ENCODE measurements at regions not wholly inside any gene's neighbourhood (a gene's known extent, or its start where the extent isn't known, plus 50 kb on each side); places are given as distances from the start of the nearest gene placed in this dataset.
"Not testable (repeated sequence)": the region's sequence is repeated elsewhere in the genome, so short reads cannot be mapped to it uniquely, and the experiment has no call there.

- no peak overlapping the region for H3K4me3 ChIP-seq (ENCODE audit: insufficient read depth, low read depth, low read length)
- H3K27ac ChIP-seq (ENCODE audit: insufficient read depth, low read depth, low read length, poor library complexity, severe bottlenecking), result no peak overlapping the region
- H3K9me3 ChIP-seq (ENCODE audit: control insufficient read depth, low read length), result no peaks in the 10 kb centered on the region
- no peaks in the 10 kb centered on the region for H3K36me3 ChIP-seq (ENCODE audit: control insufficient read depth, insufficient read depth, low read length)
- no peaks in the 10 kb centered on the region for H3K27me3 ChIP-seq (ENCODE audit: control insufficient read depth, insufficient read depth, low read length, poor library complexity, severe bottlenecking)
- WGBS, 2 experiments, result no CpG with 5 or more reads among the region's 1 CpG
- H3K4me1 ChIP-seq (ENCODE audit: control insufficient read depth, insufficient read depth, low read length), result no peaks in the 10 kb centered on the region
Measured at GRCh38 chr3:174482541-174482940, 376.6 kb upstream of the NAALADL2 start.

- Histone ChIP-seq H3K27me3 (ENCODE audit: control insufficient read depth, insufficient read depth, low read length, poor library complexity, severe bottlenecking) (no peaks in the 10 kb centered on the region), H3K4me3 (ENCODE audit: insufficient read depth, low read depth, low read length) (no peak overlapping the region), H3K9me3 (ENCODE audit: control insufficient read depth, low read length) (no peaks in the 10 kb centered on the region), H3K27ac (ENCODE audit: insufficient read depth, low read depth, low read length, poor library complexity, severe bottlenecking) (no peak overlapping the region), H3K36me3 (ENCODE audit: control insufficient read depth, insufficient read depth, low read length) (no peaks in the 10 kb centered on the region), H3K4me1 (ENCODE audit: control insufficient read depth, insufficient read depth, low read length) (no peaks in the 10 kb centered on the region)
- 70 to 71% methylated on average over 1 of the region's 1 CpG for WGBS, 2 experiments
Measured at GRCh38 chr3:174483254-174483653, 375.9 kb upstream of the NAALADL2 start.

GRCh38 chr3:174483856-174484255 lies 375.3 kb upstream of the NAALADL2 start:
- WGBS, 2 experiments, result 89 to 97% methylated on average over 3 to 5 of the region's 7 CpGs

GRCh38 chr3:174488527-174488926 lies 370.6 kb upstream of the NAALADL2 start:
- Histone ChIP-seq H3K4me1 (ENCODE audit: control insufficient read depth, insufficient read depth, low read length) (no peaks in the 10 kb centered on the region), H3K27ac (ENCODE audit: insufficient read depth, low read depth, low read length, poor library complexity, severe bottlenecking) (no peak overlapping the region), H3K9me3 (ENCODE audit: control insufficient read depth, low read length) (no peaks in the 10 kb centered on the region), H3K4me3 (ENCODE audit: insufficient read depth, low read depth, low read length) (no peak overlapping the region), H3K27me3 (ENCODE audit: control insufficient read depth, insufficient read depth, low read length, poor library complexity, severe bottlenecking) (no peaks in the 10 kb centered on the region), H3K36me3 (ENCODE audit: control insufficient read depth, insufficient read depth, low read length) (no peaks in the 10 kb centered on the region)
- WGBS, 2 experiments, result 88 to 95% methylated on average over 2 of the region's 2 CpGs

More at GRCh38 chr3:174483856-174484255, 375.3 kb upstream of the NAALADL2 start:
- H3K36me3 ChIP-seq (ENCODE audit: control insufficient read depth, insufficient read depth, low read length); H3K4me3 ChIP-seq (ENCODE audit: insufficient read depth, low read depth, low read length); H3K9me3 ChIP-seq (ENCODE audit: control insufficient read depth, low read length); H3K27ac ChIP-seq (ENCODE audit: insufficient read depth, low read depth, low read length, poor library complexity, severe bottlenecking); H3K27me3 ChIP-seq (ENCODE audit: control insufficient read depth, insufficient read depth, low read length, poor library complexity, severe bottlenecking); H3K4me1 ChIP-seq (ENCODE audit: control insufficient read depth, insufficient read depth, low read length): not testable (repeated sequence)

- no peaks in the 10 kb centered on the region for H3K9me3 ChIP-seq (ENCODE audit: control insufficient read depth, low read length)
- WGBS, 2 experiments, result 81 to 96% methylated on average over 4 of the region's 4 CpGs
- no peaks in the 10 kb centered on the region for H3K36me3 ChIP-seq (ENCODE audit: control insufficient read depth, insufficient read depth, low read length)
- no peaks in the 10 kb centered on the region for H3K27me3 ChIP-seq (ENCODE audit: control insufficient read depth, insufficient read depth, low read length, poor library complexity, severe bottlenecking)
- H3K27ac ChIP-seq (ENCODE audit: insufficient read depth, low read depth, low read length, poor library complexity, severe bottlenecking), result no peak overlapping the region
- no peaks in the 10 kb centered on the region for H3K4me1 ChIP-seq (ENCODE audit: control insufficient read depth, insufficient read depth, low read length)
- no peak overlapping the region for H3K4me3 ChIP-seq (ENCODE audit: insufficient read depth, low read depth, low read length)
Measured at GRCh38 chr3:174495311-174495710, 363.8 kb upstream of the NAALADL2 start.

- 92 to 94% methylated on average over 1 of the region's 1 CpG for WGBS, 2 experiments
- Histone ChIP-seq H3K9me3 (ENCODE audit: control insufficient read depth, low read length) (no peaks in the 10 kb centered on the region), H3K27me3 (ENCODE audit: control insufficient read depth, insufficient read depth, low read length, poor library complexity, severe bottlenecking) (no peaks in the 10 kb centered on the region), H3K36me3 (ENCODE audit: control insufficient read depth, insufficient read depth, low read length) (no peaks in the 10 kb centered on the region), H3K4me1 (ENCODE audit: control insufficient read depth, insufficient read depth, low read length) (no peaks in the 10 kb centered on the region), H3K4me3 (ENCODE audit: insufficient read depth, low read depth, low read length) (no peak overlapping the region), H3K27ac (ENCODE audit: insufficient read depth, low read depth, low read length, poor library complexity, severe bottlenecking) (no peak overlapping the region)
Measured at GRCh38 chr3:174495928-174496327, 363.2 kb upstream of the NAALADL2 start.

GRCh38 chr3:174498638-174499037 lies 360.5 kb upstream of the NAALADL2 start:
- no peaks in the 10 kb centered on the region for H3K9me3 ChIP-seq (ENCODE audit: control insufficient read depth, low read length)
- no peaks in the 10 kb centered on the region for H3K27me3 ChIP-seq (ENCODE audit: control insufficient read depth, insufficient read depth, low read length, poor library complexity, severe bottlenecking)
- no peak overlapping the region for H3K27ac ChIP-seq (ENCODE audit: insufficient read depth, low read depth, low read length, poor library complexity, severe bottlenecking)
- H3K4me1 ChIP-seq (ENCODE audit: control insufficient read depth, insufficient read depth, low read length), result no peaks in the 10 kb centered on the region
- H3K4me3 ChIP-seq (ENCODE audit: insufficient read depth, low read depth, low read length), result no peak overlapping the region
- 67 to 83% methylated on average over 1 to 2 of the region's 2 CpGs for WGBS, 2 experiments
- no peaks in the 10 kb centered on the region for H3K36me3 ChIP-seq (ENCODE audit: control insufficient read depth, insufficient read depth, low read length)

- H3K36me3 ChIP-seq (ENCODE audit: control insufficient read depth, insufficient read depth, low read length), result no peaks in the 10 kb centered on the region
- 92% methylated on average over 1 of the region's 1 CpG; no CpG with 5 or more reads in 1 of the 2 experiments for WGBS, 2 experiments
- H3K4me1 ChIP-seq (ENCODE audit: control insufficient read depth, insufficient read depth, low read length), result no peaks in the 10 kb centered on the region
Measured at GRCh38 chr3:174505266-174505665, 353.9 kb upstream of the NAALADL2 start.

GRCh38 chr3:174524203-174524602 lies 334.9 kb upstream of the NAALADL2 start:
- 89 to 93% methylated on average over 3 of the region's 3 CpGs for WGBS, 2 experiments
- H3K27ac ChIP-seq (ENCODE audit: insufficient read depth, low read depth, low read length, poor library complexity, severe bottlenecking), result no peak overlapping the region
- H3K36me3 ChIP-seq (ENCODE audit: control insufficient read depth, insufficient read depth, low read length), result no peaks in the 10 kb centered on the region

More at GRCh38 chr3:174505266-174505665, 353.9 kb upstream of the NAALADL2 start:
- Histone ChIP-seq H3K9me3 (ENCODE audit: control insufficient read depth, low read length) (no peaks in the 10 kb centered on the region), H3K4me3 (ENCODE audit: insufficient read depth, low read depth, low read length) (no peak overlapping the region), H3K27ac (ENCODE audit: insufficient read depth, low read depth, low read length, poor library complexity, severe bottlenecking) (no peak overlapping the region), H3K27me3 (ENCODE audit: control insufficient read depth, insufficient read depth, low read length, poor library complexity, severe bottlenecking) (no peaks in the 10 kb centered on the region)

GRCh38 chr3:174529298-174529697 lies 329.8 kb upstream of the NAALADL2 start:
- Histone ChIP-seq H3K4me3 (ENCODE audit: insufficient read depth, low read depth, low read length) (no peak overlapping the region), H3K27ac (ENCODE audit: insufficient read depth, low read depth, low read length, poor library complexity, severe bottlenecking) (no peak overlapping the region), H3K9me3 (ENCODE audit: control insufficient read depth, low read length) (no peaks in the 10 kb centered on the region), H3K27me3 (ENCODE audit: control insufficient read depth, insufficient read depth, low read length, poor library complexity, severe bottlenecking) (no peaks in the 10 kb centered on the region), H3K4me1 (ENCODE audit: control insufficient read depth, insufficient read depth, low read length) (no peaks in the 10 kb centered on the region), H3K36me3 (ENCODE audit: control insufficient read depth, insufficient read depth, low read length) (no peaks in the 10 kb centered on the region)
- WGBS, 2 experiments, result 91 to 92% methylated on average over 3 of the region's 3 CpGs

More at GRCh38 chr3:174524203-174524602, 334.9 kb upstream of the NAALADL2 start:
- Histone ChIP-seq H3K9me3 (ENCODE audit: control insufficient read depth, low read length) (no peaks in the 10 kb centered on the region), H3K4me1 (ENCODE audit: control insufficient read depth, insufficient read depth, low read length) (no peaks in the 10 kb centered on the region), H3K4me3 (ENCODE audit: insufficient read depth, low read depth, low read length) (no peak overlapping the region), H3K27me3 (ENCODE audit: control insufficient read depth, insufficient read depth, low read length, poor library complexity, severe bottlenecking) (no peaks in the 10 kb centered on the region)
